Suppressor macrophage treated with lipopolysaccharide for 4 hours (primary cell): ENCODE measurements at regions not wholly inside any gene's neighbourhood (a gene's known extent, or its start where the extent isn't known, plus 50 kb on each side); places are given as distances from the start of the nearest gene placed in this dataset.

ENCODE experiments used
- DNase-seq: peaks from one replicate; pipeline ENCODE4 v3.0.0-alpha.2; 2020

- DNase-seq: no peak
Measured at GRCh38 chr5:74250304-74251102, 390.0 kb downstream of the ENC1 start.

DNA sequence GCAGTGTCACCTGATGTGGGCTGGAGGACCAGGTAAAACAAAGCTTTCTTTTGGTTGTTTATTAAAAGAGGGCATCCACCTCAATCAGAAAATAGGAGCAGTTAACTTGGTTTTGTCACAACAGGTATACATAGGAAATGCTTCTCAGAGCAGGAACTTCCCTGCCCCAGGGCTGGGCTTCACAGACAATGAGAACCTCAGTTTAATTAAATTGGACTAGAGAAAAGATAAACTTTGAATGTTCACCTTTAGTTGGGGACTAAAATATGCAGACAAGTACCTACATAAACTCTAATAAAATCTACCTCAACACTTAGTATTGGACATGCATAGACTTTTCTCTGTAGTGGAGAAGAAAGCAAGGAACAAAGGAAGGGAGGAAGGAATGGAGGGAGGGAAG is 392.0 kb downstream of the ENC1 start:
- DNase-seq: no peak

GRCh38 chr5:74244406-74244805 is 396.1 kb downstream of the ENC1 start:
- DNase-seq: no peak

GRCh38 chr5:74243634-74244033 is 396.9 kb downstream of the ENC1 start:
- no peak for DNase-seq

DNA sequence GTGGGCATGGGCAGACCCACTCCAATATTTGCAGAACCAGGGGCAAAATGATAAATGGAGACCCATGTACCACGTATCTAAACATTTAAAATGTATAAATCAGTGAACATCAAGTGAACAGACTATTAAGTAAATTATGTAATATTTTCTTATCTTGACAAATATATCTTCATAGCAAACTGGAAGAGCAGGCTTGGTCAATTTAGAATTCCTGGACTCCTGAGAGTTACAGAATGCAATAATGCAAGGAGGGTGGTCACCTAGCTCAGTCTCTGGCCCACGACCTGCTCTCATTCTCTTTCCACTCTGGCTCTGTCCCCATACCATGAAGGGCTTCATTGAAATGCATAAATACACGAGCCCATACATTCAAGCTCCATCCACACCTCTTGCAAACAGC is 398.0 kb downstream of the ENC1 start:
- no peak for DNase-seq

- no peak for DNase-seq
Measured at GRCh38 chr5:74241751-74242140, 398.8 kb downstream of the ENC1 start.

GRCh38 chr5:74240783-74241750 is 399.5 kb downstream of the ENC1 start:
- peak; percentile 67 for DNase-seq

GRCh38 chr5:74239261-74239660 is 401.3 kb downstream of the ENC1 start:
- DNase-seq: peak; percentile 83

GRCh38 chr5:74237571-74238145 is 402.9 kb downstream of the ENC1 start:
- peak; percentile 32 for DNase-seq

DNA sequence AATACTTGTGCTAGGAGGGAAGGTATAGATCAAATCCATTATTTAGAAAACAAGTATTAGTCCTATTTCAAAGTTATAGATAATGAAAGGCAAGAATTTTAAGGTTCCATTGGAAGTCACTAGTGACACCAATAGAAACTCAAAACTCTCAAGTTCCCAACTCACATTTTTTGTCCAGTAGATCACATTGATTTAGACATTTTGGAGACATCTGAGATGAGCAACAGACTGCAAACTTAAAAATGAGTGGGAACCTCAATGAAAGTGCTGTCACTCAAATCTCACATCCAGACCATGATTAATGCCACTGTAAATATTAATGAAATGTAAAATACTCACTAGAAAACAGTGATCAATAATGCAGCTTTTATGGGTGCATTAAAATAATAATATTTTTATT is 405.0 kb downstream of the ENC1 start:
- DNase-seq: no peak

- DNase-seq: no peak
Measured at GRCh38 chr5:74233571-74233970, 407.0 kb downstream of the ENC1 start.

- no peak for DNase-seq
Measured at GRCh38 chr5:74233091-74233490, 407.4 kb downstream of the ENC1 start.

DNA sequence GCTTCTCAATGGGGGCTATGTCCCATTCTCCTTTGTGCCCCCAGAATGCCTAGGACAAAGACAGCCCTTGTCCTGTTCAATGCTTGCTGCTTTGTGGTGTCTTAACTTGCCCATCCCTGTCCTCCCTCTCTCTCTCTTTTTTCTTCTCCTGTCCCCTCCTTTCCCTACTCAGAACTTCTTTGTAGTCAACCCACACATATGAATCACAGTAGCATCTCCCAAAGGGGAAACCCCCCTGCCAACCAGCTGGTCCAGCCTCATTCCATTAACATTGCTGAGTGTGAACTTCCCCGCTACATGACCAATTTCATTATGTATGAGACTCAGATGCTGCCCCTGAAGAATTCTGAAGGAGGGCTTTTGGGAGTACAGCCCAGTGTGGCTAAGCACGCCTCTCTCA is 408.3 kb downstream of the ENC1 start:
- DNase-seq: peak; percentile 84

DNA sequence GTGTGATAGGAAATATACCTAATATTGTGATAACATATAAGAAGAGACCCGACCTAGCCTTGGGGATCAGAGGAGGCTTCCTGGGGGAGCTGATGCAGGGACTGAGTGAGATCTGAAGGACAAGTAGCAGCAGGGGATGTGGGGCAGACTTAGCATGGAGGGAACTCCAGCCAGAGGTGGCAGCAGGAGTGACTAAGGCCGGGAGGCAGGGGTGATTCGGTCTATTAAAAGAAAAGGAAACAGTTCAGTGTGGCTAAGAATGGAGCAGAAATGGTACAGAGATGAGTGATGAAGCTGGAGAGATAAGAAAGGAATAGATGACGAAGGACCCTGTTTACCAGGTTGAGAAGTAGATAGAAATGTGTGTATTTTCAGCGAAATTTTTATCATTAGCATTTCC is 408.8 kb downstream of the ENC1 start:
- peak; percentile 21 for DNase-seq

DNA sequence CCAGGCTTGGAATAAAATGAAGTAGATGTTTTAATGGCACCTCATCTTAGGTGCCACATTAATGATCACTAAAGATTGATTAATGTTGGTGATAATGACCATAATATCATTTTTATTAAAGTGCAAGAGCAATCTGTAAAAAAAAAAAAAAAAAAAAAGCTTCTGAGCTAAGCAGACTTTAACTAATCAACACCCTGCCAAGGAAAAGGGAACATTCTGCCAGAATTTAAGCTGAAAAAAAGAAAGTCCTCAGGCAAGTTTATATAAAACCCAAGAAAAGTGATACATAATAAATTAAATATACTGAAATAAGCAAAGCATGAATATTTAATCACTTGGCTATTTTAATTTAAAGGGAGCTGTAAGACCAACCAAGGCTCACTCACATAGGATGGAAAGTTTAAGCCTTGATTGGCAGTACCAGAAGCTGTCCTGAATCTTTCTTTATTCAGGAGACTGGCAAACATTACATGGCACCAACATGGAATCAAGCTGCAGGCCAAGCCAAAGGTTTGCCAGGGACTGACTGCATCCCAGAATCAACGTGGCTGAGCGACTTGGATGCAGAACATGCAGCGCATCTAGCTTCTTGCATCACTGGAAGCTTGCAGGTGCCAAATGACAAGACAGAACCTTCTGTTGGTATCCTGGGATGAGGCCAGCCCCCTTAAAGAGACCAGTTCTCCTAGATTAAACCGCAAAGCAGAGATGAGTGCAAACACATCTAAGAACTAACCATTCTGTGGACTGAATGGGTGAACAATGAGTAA is 413.6 kb downstream of the ENC1 start:
- no peak for DNase-seq

GRCh38 chr5:74225587-74225986 is 414.9 kb downstream of the ENC1 start:
- no peak for DNase-seq

GRCh38 chr5:74224331-74224730 is 416.2 kb downstream of the ENC1 start:
- DNase-seq: no peak

GRCh38 chr5:74222806-74223205 is 417.7 kb downstream of the ENC1 start:
- no peak for DNase-seq

DNA sequence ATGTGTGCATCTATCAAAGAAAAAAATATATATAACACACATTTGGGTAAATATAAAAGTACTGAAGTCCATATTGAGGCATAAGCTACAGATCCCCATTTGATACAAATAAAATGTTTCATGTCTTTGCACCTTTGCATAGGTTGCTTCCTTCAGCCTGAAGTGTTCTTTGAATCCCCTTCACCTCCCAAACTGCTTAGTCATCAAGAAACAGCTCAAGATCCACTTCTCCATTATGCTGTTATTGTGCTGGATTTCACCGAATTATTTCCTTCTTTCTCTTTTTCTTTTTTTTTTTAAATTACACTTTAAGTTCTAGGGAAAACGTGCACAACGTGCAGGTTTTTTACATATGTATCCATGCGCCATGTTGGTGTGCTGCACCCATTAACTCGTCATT is 419.1 kb downstream of the ENC1 start:
- DNase-seq: no peak

DNA sequence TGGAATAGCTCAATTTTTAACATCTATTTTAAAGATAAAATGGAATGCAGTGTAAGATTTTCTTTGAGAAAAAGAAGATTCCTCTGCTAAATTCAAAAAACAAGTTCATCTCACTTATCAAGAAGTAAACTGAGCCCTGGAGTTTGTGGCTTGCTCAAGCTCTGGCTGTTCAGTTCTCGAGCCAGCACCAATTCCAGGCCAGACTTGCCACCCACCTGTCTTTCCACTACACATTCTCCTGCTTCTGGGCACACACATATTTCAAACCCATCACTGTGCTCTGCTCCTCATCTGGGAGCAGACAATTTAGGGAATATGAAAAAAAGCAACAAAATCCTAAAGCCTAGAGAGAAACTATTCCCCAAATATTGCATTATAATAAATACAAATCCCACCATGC is 424.5 kb downstream of the ENC1 start:
- DNase-seq: no peak

GRCh38 chr5:74212336-74212735 is 428.2 kb downstream of the ENC1 start:
- peak; percentile 30 for DNase-seq

DNA sequence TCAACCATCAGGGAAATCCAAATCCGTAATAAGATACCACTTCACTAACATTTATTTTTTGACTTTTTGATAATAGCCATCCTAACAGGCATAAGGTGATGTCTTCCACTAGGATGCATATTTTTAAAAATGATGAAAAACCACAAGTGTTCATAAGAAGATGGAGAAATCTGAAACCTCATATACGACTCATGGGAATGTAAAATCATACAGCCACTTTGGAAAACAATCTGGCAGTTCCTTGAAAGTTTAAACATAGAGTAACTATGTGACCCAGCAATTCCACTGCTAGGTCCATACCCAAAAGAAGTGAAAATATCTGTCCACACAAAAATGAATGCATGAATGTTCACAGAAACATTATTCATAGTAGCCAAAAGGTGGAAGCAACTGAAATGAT is 431.0 kb downstream of the ENC1 start:
- no peak for DNase-seq
